ENCODE measurements at regions not wholly inside any gene's neighbourhood (a gene's known extent, or its start where the extent isn't known, plus 50 kb on each side); places are given as distances from the start of the nearest gene placed in this dataset.

- Histone ChIP-seq H3K27ac (ENCODE audit: low read depth, low read length) (no peak overlapping the region), H3K36me3 (ENCODE audit: insufficient read depth, low read length) (no peaks in the 10 kb centered on the region), H3K4me3 (ENCODE audit: low read depth in 1 of 2, low read length in 2 of 2) (no peak overlapping the region), H3K4me1 (ENCODE audit: insufficient read depth, low read length) (no peaks in the 10 kb centered on the region), H3K9ac (ENCODE audit: low read length) (no peak overlapping the region), H3K27me3 (ENCODE audit: control insufficient read depth in 1 of 2, insufficient read depth in 2 of 2, low read length in 2 of 2) (no peaks in the 10 kb centered on the region), H3K9me3 (ENCODE audit: low read length) (no peaks in the 10 kb centered on the region)
Observed at GRCh38 chr10:108582888-108583287, 1340.4 kb downstream of the XPNPEP1 start.

- no peaks in the 10 kb centered on the region for H3K36me3 ChIP-seq (ENCODE audit: insufficient read depth, low read length)
- H3K9ac ChIP-seq (ENCODE audit: low read length) = no peak overlapping the region
- H3K4me3 ChIP-seq (ENCODE audit: low read depth in 1 of 2, low read length in 2 of 2) = no peak overlapping the region
- H3K4me1 ChIP-seq (ENCODE audit: insufficient read depth, low read length) = no peaks in the 10 kb centered on the region
- no peaks in the 10 kb centered on the region for H3K9me3 ChIP-seq (ENCODE audit: low read length)
- H3K27me3 ChIP-seq (ENCODE audit: control insufficient read depth in 1 of 2, insufficient read depth in 2 of 2, low read length in 2 of 2) = no peaks in the 10 kb centered on the region
- no peak overlapping the region for H3K27ac ChIP-seq (ENCODE audit: low read depth, low read length)
Observed at GRCh38 chr10:108582387-108582786, 1340.9 kb downstream of the XPNPEP1 start.

GRCh38 chr10:108578258-108578657, 1345.1 kb downstream of the XPNPEP1 start:
- H3K27ac ChIP-seq (ENCODE audit: low read depth, low read length) = no peak overlapping the region
- no peaks in the 10 kb centered on the region for H3K4me1 ChIP-seq (ENCODE audit: insufficient read depth, low read length)
- no peaks in the 10 kb centered on the region for H3K9me3 ChIP-seq (ENCODE audit: low read length)
- H3K27me3 ChIP-seq (ENCODE audit: control insufficient read depth in 1 of 2, insufficient read depth in 2 of 2, low read length in 2 of 2) = no peaks in the 10 kb centered on the region
- H3K9ac ChIP-seq (ENCODE audit: low read length) = no peak overlapping the region
- no peaks in the 10 kb centered on the region for H3K36me3 ChIP-seq (ENCODE audit: insufficient read depth, low read length)
- H3K4me3 ChIP-seq (ENCODE audit: low read depth in 1 of 2, low read length in 2 of 2) = no peak overlapping the region

GRCh38 chr10:108574233-108574632, 1349.1 kb downstream of the XPNPEP1 start:
- Histone ChIP-seq H3K4me1 (ENCODE audit: insufficient read depth, low read length) (no peaks in the 10 kb centered on the region), H3K36me3 (ENCODE audit: insufficient read depth, low read length) (no peaks in the 10 kb centered on the region), H3K4me3 (ENCODE audit: low read depth in 1 of 2, low read length in 2 of 2) (no peak overlapping the region), H3K27me3 (ENCODE audit: control insufficient read depth in 1 of 2, insufficient read depth in 2 of 2, low read length in 2 of 2) (no peaks in the 10 kb centered on the region), H3K9me3 (ENCODE audit: low read length) (no peaks in the 10 kb centered on the region), H3K9ac (ENCODE audit: low read length) (no peak overlapping the region), H3K27ac (ENCODE audit: low read depth, low read length) (no peak overlapping the region)

GRCh38 chr10:108568824-108569223, 1354.5 kb downstream of the XPNPEP1 start:
- H3K9me3 ChIP-seq (ENCODE audit: low read length) = no peaks in the 10 kb centered on the region
- H3K27me3 ChIP-seq (ENCODE audit: control insufficient read depth in 1 of 2, insufficient read depth in 2 of 2, low read length in 2 of 2) = no peaks in the 10 kb centered on the region
- no peak overlapping the region for H3K4me3 ChIP-seq (ENCODE audit: low read depth in 1 of 2, low read length in 2 of 2)
- H3K9ac ChIP-seq (ENCODE audit: low read length) = no peak overlapping the region
- H3K36me3 ChIP-seq (ENCODE audit: insufficient read depth, low read length) = no peaks in the 10 kb centered on the region
- no peak overlapping the region for H3K27ac ChIP-seq (ENCODE audit: low read depth, low read length)
- H3K4me1 ChIP-seq (ENCODE audit: insufficient read depth, low read length) = no peaks in the 10 kb centered on the region

GRCh38 chr10:108567899-108568752, 1355.2 kb downstream of the XPNPEP1 start:
- no peak overlapping the region for H3K27ac ChIP-seq (ENCODE audit: low read depth, low read length)
- no peaks in the 10 kb centered on the region for H3K9me3 ChIP-seq (ENCODE audit: low read length)
- H3K27me3 ChIP-seq (ENCODE audit: control insufficient read depth in 1 of 2, insufficient read depth in 2 of 2, low read length in 2 of 2) = no peaks in the 10 kb centered on the region
- H3K4me1 ChIP-seq (ENCODE audit: insufficient read depth, low read length) = no peaks in the 10 kb centered on the region
- no peaks in the 10 kb centered on the region for H3K36me3 ChIP-seq (ENCODE audit: insufficient read depth, low read length)
- no peak overlapping the region for H3K4me3 ChIP-seq (ENCODE audit: low read depth in 1 of 2, low read length in 2 of 2)
- H3K9ac ChIP-seq (ENCODE audit: low read length) = no peak overlapping the region

GRCh38 chr10:108566316-108567107, 1356.8 kb downstream of the XPNPEP1 start:
- no peaks in the 10 kb centered on the region for H3K36me3 ChIP-seq (ENCODE audit: insufficient read depth, low read length)
- no peaks in the 10 kb centered on the region for H3K9me3 ChIP-seq (ENCODE audit: low read length)
- no peak overlapping the region for H3K4me3 ChIP-seq (ENCODE audit: low read depth in 1 of 2, low read length in 2 of 2)
- no peak overlapping the region for H3K27ac ChIP-seq (ENCODE audit: low read depth, low read length)
- no peak overlapping the region for H3K9ac ChIP-seq (ENCODE audit: low read length)
- no peaks in the 10 kb centered on the region for H3K27me3 ChIP-seq (ENCODE audit: control insufficient read depth in 1 of 2, insufficient read depth in 2 of 2, low read length in 2 of 2)
- H3K4me1 ChIP-seq (ENCODE audit: insufficient read depth, low read length) = no peaks in the 10 kb centered on the region

- no peaks in the 10 kb centered on the region for H3K27me3 ChIP-seq (ENCODE audit: control insufficient read depth in 1 of 2, insufficient read depth in 2 of 2, low read length in 2 of 2)
- H3K4me1 ChIP-seq (ENCODE audit: insufficient read depth, low read length) = peaks cover 11% of the 10 kb centered on the region
- H3K9me3 ChIP-seq (ENCODE audit: low read length) = no peaks in the 10 kb centered on the region
Observed at GRCh38 chr10:108562105-108562504, 1361.2 kb downstream of the XPNPEP1 start.

GRCh38 chr10:108561649-108562048, 1361.7 kb downstream of the XPNPEP1 start:
- H3K4me3 ChIP-seq (ENCODE audit: low read depth in 1 of 2, low read length in 2 of 2) = no peak overlapping the region
- peaks cover 11% of the 10 kb centered on the region for H3K4me1 ChIP-seq (ENCODE audit: insufficient read depth, low read length)
- H3K27me3 ChIP-seq (ENCODE audit: control insufficient read depth in 1 of 2, insufficient read depth in 2 of 2, low read length in 2 of 2) = no peaks in the 10 kb centered on the region
- no peak overlapping the region for H3K27ac ChIP-seq (ENCODE audit: low read depth, low read length)
- H3K9ac ChIP-seq (ENCODE audit: low read length) = no peak overlapping the region
- no peaks in the 10 kb centered on the region for H3K9me3 ChIP-seq (ENCODE audit: low read length)
- H3K36me3 ChIP-seq (ENCODE audit: insufficient read depth, low read length) = no peaks in the 10 kb centered on the region

More at GRCh38 chr10:108562105-108562504, 1361.2 kb downstream of the XPNPEP1 start:
- Histone ChIP-seq H3K9ac (ENCODE audit: low read length) (no peak overlapping the region), H3K4me3 (ENCODE audit: low read depth in 1 of 2, low read length in 2 of 2) (no peak overlapping the region), H3K27ac (ENCODE audit: low read depth, low read length) (no peak overlapping the region), H3K36me3 (ENCODE audit: insufficient read depth, low read length) (no peaks in the 10 kb centered on the region)

- H3K4me1 ChIP-seq (ENCODE audit: insufficient read depth, low read length) = peaks cover 11% of the 10 kb centered on the region
- H3K9ac ChIP-seq (ENCODE audit: low read length) = no peak overlapping the region
- no peak overlapping the region for H3K4me3 ChIP-seq (ENCODE audit: low read depth in 1 of 2, low read length in 2 of 2)
- no peaks in the 10 kb centered on the region for H3K36me3 ChIP-seq (ENCODE audit: insufficient read depth, low read length)
- H3K27me3 ChIP-seq (ENCODE audit: control insufficient read depth in 1 of 2, insufficient read depth in 2 of 2, low read length in 2 of 2) = no peaks in the 10 kb centered on the region
- no peak overlapping the region for H3K27ac ChIP-seq (ENCODE audit: low read depth, low read length)
- H3K9me3 ChIP-seq (ENCODE audit: low read length) = no peaks in the 10 kb centered on the region
Observed at GRCh38 chr10:108560488-108560887, 1362.8 kb downstream of the XPNPEP1 start.

- Histone ChIP-seq H3K9ac (ENCODE audit: low read length) (no peak overlapping the region), H3K9me3 (ENCODE audit: low read length) (no peaks in the 10 kb centered on the region), H3K4me3 (ENCODE audit: low read depth in 1 of 2, low read length in 2 of 2) (no peak overlapping the region), H3K36me3 (ENCODE audit: insufficient read depth, low read length) (no peaks in the 10 kb centered on the region), H3K27ac (ENCODE audit: low read depth, low read length) (no peak overlapping the region), H3K4me1 (ENCODE audit: insufficient read depth, low read length) (peaks cover 11% of the 10 kb centered on the region), H3K27me3 (ENCODE audit: control insufficient read depth in 1 of 2, insufficient read depth in 2 of 2, low read length in 2 of 2) (no peaks in the 10 kb centered on the region)
Observed at GRCh38 chr10:108556186-108556585, 1367.1 kb downstream of the XPNPEP1 start.

Data from muscle layer of colon (tissue), 2 donors.